A549 (cell line): ENCODE measurements at regions not wholly inside any gene's neighbourhood (a gene's known extent, or its start where the extent isn't known, plus 50 kb on each side); places are given as distances from the start of the nearest gene placed in this dataset.

Source experiments
- CTCF ChIP-seq: fragments of >200 bp; sonication (Bioruptor Twin); formaldehyde crosslinking; IDR thresholded peaks from 3 replicates; pipeline ENCODE4 v1.5.1; 2016
- JUN ChIP-seq, 2 experiments: fragments of >200 bp; sonication (Bioruptor Twin); formaldehyde crosslinking; IDR thresholded peaks; 2 replicates in 1 of 2; 3 replicates in 1 of 2; pipeline ENCODE4 v1.6.1; 2016 to 2017
- KDM1A ChIP-seq: fragments of 200-600 bp; sonication (generic); IDR thresholded peaks from 2 replicates; pipeline ENCODE4 v1.6.1; 2016; ENCODE audit warnings: low read depth, mild to moderate bottlenecking
- MAFK ChIP-seq: fragments of 450-650 bp; IDR thresholded peaks from 2 replicates; pipeline ENCODE4 v1.6.1; 2014; ENCODE audit not compliant: partially characterized antibody
- MAX ChIP-seq: IDR thresholded peaks from 2 replicates; pipeline ENCODE4 v1.6.1; 2012

- TF ChIP-seq KDM1A (no peak), MAFK (no peak), CTCF (no peak), MAX (no peak), JUN (IDR thresholded peaks at IDR 0.05) (no peak)
Observed at GRCh38 chr10:120975072-120975867, 124.1 kb downstream of the WDR11 start.
